GM19455 (cell line): ENCODE measurements at regions not wholly inside any gene's neighbourhood (a gene's known extent, or its start where the extent isn't known, plus 50 kb on each side); places are given as distances from the start of the nearest gene placed in this dataset.

Experiments used
- ATAC-seq: cut with Tn5 transposase; IDR thresholded peaks from one replicate; pipeline ENCODE4 v1.9.1; 2021; ENCODE audit not compliant: unreplicated experiment

DNA sequence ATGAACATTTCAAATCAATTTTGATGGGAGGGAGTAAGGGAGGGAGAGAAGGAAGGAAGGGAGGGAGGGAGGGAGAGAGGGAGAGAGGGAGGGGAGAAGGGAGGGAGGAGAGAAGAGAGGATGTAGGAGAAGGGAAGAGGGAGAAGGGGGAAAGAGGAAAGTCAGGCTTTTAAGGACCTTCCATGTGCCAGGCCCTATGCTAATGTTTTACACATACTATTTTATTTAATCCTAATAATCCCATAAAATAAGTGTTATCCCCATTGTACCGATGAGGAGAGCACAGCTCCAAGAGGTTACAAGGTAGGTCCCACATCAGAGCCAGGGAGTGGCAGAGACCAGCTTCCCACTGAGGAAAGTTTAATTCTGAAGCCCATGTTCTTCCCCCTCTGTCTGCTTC, 341.9 kb downstream of the RAB28 start:
- no peak for ATAC-seq

DNA sequence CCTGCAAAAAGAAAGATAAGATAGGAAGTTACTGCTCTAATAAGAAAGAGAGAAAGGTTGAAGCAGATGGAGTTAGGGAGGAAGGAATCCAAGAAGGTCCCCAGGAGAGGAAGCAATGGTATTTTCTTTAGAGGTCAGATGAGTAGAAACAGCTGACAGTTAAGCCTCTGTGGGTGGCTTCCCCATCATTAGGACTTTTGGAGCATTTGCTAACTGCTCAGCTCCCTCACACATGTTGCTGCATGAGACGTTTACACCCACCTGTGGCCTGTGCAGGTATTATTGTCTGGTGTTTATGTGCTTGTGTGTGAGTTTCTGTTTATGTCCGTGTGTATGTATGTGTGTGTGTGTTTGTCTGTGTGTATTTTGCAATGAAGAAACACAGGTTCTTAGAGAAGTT, 346.8 kb downstream of the RAB28 start:
- ATAC-seq, result no peak

DNA sequence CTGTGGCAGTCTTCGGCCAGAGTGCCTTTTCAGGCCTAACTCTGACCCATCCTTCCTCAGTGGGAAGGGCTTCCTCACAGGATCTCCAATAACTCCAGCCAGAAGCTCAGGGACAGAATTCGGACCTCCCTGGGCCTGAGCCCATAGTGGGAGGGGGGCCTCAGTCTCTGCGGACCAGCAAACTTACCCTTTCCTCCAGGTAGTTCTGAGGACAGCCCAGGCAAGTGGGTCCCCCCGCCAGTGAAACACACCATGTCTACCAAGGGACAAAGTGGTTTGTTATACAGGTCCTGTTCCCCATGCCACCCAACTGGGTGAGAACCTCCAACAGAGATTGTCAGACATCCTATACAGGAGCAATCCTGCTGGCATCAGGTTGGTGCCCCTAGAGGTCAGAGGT, 350.4 kb downstream of the RAB28 start:
- ATAC-seq, result no peak

GRCh38 chr4:13130848-13131247, 353.3 kb downstream of the RAB28 start:
- ATAC-seq, result no peak

GRCh38 chr4:13129095-13129494, 355.0 kb downstream of the RAB28 start:
- ATAC-seq, result no peak

DNA sequence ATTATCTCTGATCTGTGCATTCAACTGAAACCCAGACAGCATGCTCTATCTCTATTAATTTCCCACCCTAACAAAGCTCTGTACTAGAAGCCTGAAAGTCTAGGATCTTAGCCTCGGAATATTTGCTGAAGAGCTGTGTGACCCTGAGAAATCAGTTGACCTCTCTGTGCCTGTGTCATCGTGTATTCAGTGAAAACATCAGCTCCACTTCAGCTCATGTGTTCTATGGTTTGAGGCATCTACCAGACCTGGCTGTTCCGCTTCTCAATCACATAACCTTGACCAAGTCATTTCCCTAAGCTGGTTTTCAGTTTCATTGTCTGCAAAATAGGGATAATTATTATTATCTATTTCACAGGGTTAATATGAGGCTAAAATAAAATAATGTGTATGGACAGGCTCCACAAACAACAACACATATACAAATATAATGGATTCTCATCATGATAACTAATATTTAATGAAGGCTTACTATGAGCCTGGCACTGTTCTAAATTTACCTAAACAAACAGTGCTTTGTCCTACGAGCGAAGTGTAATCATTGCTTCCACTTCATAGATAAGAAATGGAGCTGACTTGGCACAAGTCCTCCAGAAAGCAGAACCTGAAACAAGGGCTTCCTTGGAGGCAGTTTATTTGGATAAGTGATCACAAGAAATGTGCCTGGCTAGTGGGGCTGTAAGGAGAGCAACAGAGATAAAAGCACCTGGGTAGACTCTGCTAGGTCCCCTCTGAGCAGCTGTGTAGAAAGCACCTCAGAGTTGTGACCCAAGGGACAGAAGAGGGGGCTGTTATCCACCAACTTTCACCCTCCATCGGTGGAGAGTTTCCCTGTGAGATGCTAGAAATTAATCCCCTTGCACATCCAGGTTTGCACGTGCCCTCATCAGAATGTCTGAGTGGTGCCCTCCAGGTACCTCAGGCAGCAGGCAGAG, 356.9 kb downstream of the RAB28 start:
- ATAC-seq, result no peak

- ATAC-seq, result no peak
These were observed 365.5 kb downstream of the RAB28 start for GRCh38 chr4:13118633-13119032.

GRCh38 chr4:13117185-13117584, 367.0 kb downstream of the RAB28 start:
- ATAC-seq, result no peak

- ATAC-seq, result no peak
These were observed 372.1 kb downstream of the RAB28 start for GRCh38 chr4:13112030-13112429.

DNA sequence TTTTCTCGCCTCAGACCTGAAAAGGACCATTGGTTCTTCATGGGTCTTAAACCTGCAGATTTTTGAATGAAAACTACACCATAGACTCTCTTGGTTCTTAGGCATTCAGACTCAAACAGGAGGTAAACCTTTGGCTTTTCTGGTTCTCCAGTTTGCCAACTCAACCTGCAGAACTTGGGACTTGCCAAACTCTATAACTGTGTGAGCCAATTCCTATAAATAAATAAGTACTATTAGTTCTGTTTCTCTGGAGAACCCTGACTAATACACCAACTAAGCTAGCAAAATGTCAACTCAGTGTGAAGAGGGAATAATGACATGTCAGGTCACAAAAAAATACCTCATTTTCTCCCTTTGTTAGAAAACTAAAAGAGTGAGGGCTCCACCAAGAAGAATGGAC, 374.6 kb downstream of the RAB28 start:
- no peak for ATAC-seq

- no peak for ATAC-seq
These were observed 376.0 kb downstream of the RAB28 start for GRCh38 chr4:13108096-13108495.

DNA sequence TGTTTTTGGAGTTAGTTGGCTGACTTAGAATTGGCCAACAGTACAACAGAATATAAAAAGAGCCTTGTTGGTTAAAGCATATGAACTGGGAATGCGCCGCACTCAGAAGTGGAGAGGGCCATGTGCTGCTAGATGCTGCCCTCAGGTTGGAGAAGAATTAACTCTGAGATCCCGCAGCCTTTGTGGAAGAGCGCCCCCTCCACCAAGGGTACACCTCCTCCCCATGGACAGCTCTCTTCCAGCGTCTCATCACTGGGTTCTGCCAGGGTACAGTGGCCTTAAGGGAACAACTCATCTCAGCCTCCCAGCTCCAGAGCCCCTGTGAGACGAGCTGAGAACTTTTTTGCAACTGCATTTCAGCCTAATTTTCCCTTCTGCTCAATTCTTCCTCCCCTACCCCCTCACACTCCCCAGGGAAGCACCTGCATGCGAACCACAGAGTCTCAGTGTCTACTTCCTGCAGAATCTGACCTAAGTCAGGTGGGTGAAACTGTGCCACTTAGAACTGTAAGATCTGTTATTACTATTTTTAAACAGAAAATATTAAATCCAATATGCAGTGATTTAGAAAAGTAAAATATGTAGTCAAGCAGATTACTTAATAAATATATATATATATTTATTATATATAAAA, 380.6 kb downstream of the RAB28 start:
- ATAC-seq, result no peak

DNA sequence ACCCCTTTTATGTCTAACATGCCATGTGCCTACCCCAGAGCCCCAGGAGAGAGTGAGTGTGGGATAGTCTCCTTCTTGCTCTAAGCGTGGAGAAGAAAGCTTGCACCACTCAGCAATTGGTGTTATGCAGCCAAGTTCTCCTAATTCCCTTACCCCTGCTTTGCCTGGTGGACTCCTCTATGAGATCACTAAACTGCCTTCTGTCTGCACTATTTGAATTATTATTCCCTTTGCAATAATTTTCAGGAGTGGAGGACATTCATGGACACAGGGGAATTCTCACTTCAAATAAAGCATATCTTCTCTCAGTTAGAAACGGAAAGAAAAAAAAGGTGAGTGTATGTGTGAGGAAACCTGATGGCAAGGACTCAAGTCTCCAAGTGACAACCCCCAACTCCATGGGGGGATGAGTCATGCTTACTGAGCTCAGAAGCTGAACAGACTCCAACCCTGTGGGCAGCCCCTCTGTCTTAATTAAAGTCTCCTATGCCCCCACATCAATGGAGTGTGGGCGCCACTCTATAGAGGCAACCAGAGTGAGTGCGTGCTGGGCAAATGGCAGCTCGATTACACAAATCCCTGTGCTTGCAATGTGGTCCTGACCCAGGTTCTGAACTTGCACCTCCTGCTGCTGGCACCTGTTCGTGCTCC, 381.9 kb downstream of the RAB28 start:
- ATAC-seq, result no peak

GRCh38 chr4:13097971-13098370, 386.2 kb downstream of the RAB28 start:
- ATAC-seq, result no peak

DNA sequence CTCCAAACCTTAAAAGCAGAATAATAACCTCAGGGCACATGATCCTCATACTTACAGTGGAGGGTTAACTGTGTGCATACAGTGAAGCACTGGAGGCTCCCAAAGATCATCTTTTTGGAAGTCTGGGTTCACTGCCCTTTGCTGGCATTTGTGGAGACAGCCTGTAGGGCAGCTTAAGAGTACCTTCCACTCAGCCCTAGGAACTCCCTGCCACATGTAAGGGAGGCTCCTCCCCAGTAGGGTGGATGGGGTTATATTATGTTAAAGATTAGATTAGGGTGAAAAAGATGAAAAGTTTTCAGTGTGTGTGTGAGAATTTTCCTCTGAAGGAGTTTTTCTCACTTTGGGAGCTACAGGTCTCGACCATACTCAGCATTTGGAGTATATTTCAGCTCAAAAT, 388.4 kb downstream of the RAB28 start:
- no peak for ATAC-seq

DNA sequence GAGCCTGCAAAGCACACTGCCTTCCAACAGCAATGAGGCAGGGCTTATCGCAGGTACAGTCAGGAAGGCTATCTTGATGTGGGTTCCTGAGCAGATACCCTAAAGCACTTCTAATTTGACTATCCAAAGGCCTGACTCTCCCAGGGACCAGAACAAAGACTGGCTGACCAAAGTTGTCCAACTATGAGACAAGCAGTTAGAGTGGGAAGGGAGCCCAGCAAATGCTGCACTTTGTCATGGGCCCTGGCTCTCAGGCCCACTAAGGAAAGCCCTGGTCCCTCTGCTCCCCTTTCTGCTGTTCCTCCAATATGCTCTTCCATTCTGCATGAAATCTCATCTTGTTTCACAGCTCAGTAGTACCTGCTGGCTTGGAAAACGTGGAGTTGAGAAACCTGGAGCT, 391.0 kb downstream of the RAB28 start:
- no peak for ATAC-seq

DNA sequence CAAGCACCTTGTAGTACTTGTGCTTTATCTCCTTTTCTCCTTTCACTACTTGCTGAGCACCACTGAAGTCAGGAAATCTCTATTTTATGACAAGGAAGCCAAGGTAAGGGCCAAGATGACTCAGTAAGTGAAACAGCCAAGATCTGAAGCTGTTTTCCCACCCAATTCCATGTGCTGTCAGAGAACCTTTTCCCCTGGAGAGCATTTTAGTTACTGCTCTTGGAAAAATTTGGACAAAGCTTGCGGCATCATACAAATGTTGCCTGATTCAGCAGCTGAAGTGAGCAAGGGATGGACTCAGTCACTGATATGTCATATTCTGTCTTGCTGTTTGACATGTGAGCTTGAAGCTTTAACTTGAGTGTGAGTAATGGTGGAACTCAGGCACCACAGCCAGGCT, 391.4 kb downstream of the RAB28 start:
- ATAC-seq, result no peak

DNA sequence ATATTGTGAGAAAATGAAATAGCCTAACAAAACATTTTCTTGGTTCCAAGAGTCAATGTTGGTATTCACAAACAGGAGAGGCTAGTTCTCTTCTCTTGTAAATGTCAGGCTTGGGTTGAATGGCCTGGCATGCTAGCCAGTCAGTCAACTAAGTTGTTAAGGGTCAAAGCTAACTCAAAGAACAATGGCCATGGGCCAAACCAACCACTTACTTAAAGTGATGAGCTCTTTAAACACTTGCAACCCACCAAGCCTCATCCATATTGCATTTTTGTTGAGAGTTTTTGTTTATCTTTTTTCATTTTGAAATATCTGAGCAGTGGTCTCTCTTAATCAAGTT, 394.5 kb downstream of the RAB28 start:
- ATAC-seq, result no peak

GRCh38 chr4:13088726-13089658, 395.1 kb downstream of the RAB28 start:
- no peak for ATAC-seq

DNA sequence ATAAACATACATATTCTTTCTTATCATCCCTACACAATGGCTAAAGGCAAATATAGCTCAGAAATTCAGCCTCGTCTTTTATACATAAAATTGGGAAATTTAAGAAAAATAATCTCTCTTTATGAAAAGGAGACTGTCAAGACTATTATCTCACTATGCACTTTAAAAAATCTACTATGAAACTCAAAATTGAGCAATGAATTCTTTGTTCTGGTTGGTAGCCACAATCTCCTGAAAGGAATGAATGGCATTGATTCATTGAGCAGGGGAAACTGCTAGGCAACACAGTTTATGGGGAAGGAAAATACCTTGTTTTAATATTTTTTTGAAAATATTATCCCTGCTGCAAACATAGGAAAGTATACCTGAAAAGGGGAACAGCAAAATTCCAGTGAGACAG, 397.1 kb downstream of the RAB28 start:
- no peak for ATAC-seq

DNA sequence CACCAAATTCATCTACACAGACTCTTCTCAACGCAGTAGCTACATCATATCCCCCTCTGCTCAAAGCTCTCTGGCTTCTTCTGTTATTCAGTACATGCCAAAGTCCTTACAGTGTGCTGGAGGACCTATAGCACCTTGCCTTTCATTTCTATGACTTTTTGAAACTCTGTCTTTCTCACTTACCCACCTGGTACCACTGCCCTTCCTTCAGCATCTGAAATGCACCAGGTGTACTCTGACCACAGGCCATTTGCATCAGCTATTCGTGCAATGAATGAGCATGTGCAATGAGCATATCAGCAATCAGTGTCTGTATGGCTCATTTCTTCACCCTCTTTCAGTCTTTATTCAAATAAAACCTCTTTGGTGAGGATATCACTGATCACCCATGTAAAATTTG, 399.9 kb downstream of the RAB28 start:
- ATAC-seq, result no peak
